K562 (cell line): ENCODE measurements at regions not wholly inside any gene's neighbourhood (a gene's known extent, or its start where the extent isn't known, plus 50 kb on each side); places are given as distances from the start of the nearest gene placed in this dataset.

Source experiments
- CBFA2T3 ChIP-seq: fragments of 450-650 bp; IDR thresholded peaks from 2 replicates; pipeline ENCODE4 v1.6.1; 2017
- KLF13 ChIP-seq: fragments of 450-650 bp; IDR thresholded peaks from 2 replicates; pipeline ENCODE4 v1.6.1; 2016; ENCODE audit warnings: missing genetic modification characterization, low read depth, mild to moderate bottlenecking, missing compliant biosample characterization, moderate library complexity, borderline replicate concordance
- TRIM28 ChIP-seq: fragments of 450-650 bp; IDR thresholded peaks from 2 replicates; pipeline ENCODE4 v1.6.1; 2017
- ZNF584 ChIP-seq: fragments of 200-800 bp; sonication (Bioruptor generic); IDR thresholded peaks from 2 replicates; pipeline ENCODE4 v1.6.1; 2016; ENCODE audit warnings: low read depth, mild to moderate bottlenecking, missing genetic modification characterization, missing compliant biosample characterization
- ZNF717 ChIP-seq: fragments of 250-450 bp; sonication (Bioruptor Pico); IDR thresholded peaks from 2 replicates; pipeline ENCODE4 v1.5.0; 2021
- TF ChIP-seq, protein P1 (sequence below): sonication (generic); formaldehyde crosslinking; IDR thresholded peaks from 2 replicates; pipeline ENCODE4 v1.8.1; 2023; ENCODE audit warnings: mild to moderate bottlenecking, missing genetic modification reagents
- TF ChIP-seq, protein P2 (sequence below): sonication (generic); formaldehyde crosslinking; IDR thresholded peaks from 2 replicates; pipeline ENCODE4 v1.8.0; 2022; ENCODE audit warnings: mild to moderate bottlenecking, missing genetic modification reagents
- TF ChIP-seq, protein P3 (sequence below): fragments of 200-800 bp; sonication (Bioruptor generic); IDR thresholded peaks from 2 replicates; pipeline ENCODE4 v1.6.1; 2016; ENCODE audit warnings: missing genetic modification characterization, missing compliant biosample characterization
- TF ChIP-seq, protein P4 (sequence below): fragments of 450-650 bp; IDR thresholded peaks from 2 replicates; pipeline ENCODE4 v1.6.1; 2016

DNA sequence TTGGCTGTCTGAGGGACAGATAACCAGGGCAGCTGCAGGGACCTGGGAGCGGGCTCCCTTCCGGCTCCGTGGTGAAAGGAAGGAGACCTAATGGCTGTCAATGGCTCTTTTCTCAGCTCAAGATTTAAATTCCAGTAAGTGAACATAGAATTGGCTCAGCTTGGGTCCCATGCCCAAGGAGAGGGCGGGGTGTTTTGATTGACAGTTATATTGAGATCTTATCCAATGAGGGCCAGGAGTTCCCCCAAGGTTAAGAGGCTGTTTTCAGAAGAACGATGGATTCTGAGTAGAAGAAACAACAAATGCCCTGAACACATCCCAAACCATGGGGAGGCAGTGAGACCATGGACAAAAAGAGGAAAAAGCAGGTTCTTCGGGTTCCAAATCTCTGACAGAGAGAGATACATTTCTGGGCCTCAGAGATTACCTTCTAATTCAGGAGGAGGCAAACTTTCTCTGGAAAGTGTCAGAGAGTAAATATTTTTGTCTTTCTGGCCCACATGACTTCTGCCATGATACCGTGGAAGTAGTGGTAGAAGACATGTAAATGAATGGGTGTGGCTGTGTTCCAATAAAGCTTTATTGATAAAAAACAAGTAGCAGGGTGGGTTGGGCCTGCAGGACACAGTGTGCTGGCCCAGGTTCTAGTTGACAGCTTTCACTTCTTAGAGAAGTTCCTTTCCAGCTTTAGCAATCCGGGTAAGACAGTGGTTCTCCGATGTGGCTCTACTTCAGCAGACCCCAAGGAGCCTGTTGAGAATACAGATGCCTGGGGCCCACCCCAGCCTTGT lies 219.6 kb downstream of the RPS24 start (continued):
- TF ChIP-seq, protein P1, sequence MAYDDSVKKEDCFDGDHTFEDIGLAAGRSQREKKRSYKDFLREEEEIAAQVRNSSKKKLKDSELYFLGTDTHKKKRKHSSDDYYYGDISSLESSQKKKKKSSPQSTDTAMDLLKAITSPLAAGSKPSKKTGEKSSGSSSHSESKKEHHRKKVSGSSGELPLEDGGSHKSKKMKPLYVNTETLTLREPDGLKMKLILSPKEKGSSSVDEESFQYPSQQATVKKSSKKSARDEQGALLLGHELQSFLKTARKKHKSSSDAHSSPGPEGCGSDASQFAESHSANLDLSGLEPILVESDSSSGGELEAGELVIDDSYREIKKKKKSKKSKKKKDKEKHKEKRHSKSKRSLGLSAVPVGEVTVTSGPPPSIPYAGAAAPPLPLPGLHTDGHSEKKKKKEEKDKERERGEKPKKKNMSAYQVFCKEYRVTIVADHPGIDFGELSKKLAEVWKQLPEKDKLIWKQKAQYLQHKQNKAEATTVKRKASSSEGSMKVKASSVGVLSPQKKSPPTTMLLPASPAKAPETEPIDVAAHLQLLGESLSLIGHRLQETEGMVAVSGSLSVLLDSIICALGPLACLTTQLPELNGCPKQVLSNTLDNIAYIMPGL (CRISPR knock-in tag): no peak
- TF ChIP-seq KLF13 (tag) (peak; percentile 25; the same call in 1 of the 2 replicates), ZNF717 (CRISPR knock-in tag) (no peak), TRIM28 (no peak), CBFA2T3 (peak; percentile 43), ZNF584 (CRISPR knock-in tag) (no peak)
- TF ChIP-seq, protein P2, sequence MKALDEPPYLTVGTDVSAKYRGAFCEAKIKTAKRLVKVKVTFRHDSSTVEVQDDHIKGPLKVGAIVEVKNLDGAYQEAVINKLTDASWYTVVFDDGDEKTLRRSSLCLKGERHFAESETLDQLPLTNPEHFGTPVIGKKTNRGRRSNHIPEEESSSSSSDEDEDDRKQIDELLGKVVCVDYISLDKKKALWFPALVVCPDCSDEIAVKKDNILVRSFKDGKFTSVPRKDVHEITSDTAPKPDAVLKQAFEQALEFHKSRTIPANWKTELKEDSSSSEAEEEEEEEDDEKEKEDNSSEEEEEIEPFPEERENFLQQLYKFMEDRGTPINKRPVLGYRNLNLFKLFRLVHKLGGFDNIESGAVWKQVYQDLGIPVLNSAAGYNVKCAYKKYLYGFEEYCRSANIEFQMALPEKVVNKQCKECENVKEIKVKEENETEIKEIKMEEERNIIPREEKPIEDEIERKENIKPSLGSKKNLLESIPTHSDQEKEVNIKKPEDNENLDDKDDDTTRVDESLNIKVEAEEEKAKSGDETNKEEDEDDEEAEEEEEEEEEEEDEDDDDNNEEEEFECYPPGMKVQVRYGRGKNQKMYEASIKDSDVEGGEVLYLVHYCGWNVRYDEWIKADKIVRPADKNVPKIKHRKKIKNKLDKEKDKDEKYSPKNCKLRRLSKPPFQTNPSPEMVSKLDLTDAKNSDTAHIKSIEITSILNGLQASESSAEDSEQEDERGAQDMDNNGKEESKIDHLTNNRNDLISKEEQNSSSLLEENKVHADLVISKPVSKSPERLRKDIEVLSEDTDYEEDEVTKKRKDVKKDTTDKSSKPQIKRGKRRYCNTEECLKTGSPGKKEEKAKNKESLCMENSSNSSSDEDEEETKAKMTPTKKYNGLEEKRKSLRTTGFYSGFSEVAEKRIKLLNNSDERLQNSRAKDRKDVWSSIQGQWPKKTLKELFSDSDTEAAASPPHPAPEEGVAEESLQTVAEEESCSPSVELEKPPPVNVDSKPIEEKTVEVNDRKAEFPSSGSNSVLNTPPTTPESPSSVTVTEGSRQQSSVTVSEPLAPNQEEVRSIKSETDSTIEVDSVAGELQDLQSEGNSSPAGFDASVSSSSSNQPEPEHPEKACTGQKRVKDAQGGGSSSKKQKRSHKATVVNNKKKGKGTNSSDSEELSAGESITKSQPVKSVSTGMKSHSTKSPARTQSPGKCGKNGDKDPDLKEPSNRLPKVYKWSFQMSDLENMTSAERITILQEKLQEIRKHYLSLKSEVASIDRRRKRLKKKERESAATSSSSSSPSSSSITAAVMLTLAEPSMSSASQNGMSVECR (CRISPR knock-in tag): no peak
- TF ChIP-seq, protein P3, sequence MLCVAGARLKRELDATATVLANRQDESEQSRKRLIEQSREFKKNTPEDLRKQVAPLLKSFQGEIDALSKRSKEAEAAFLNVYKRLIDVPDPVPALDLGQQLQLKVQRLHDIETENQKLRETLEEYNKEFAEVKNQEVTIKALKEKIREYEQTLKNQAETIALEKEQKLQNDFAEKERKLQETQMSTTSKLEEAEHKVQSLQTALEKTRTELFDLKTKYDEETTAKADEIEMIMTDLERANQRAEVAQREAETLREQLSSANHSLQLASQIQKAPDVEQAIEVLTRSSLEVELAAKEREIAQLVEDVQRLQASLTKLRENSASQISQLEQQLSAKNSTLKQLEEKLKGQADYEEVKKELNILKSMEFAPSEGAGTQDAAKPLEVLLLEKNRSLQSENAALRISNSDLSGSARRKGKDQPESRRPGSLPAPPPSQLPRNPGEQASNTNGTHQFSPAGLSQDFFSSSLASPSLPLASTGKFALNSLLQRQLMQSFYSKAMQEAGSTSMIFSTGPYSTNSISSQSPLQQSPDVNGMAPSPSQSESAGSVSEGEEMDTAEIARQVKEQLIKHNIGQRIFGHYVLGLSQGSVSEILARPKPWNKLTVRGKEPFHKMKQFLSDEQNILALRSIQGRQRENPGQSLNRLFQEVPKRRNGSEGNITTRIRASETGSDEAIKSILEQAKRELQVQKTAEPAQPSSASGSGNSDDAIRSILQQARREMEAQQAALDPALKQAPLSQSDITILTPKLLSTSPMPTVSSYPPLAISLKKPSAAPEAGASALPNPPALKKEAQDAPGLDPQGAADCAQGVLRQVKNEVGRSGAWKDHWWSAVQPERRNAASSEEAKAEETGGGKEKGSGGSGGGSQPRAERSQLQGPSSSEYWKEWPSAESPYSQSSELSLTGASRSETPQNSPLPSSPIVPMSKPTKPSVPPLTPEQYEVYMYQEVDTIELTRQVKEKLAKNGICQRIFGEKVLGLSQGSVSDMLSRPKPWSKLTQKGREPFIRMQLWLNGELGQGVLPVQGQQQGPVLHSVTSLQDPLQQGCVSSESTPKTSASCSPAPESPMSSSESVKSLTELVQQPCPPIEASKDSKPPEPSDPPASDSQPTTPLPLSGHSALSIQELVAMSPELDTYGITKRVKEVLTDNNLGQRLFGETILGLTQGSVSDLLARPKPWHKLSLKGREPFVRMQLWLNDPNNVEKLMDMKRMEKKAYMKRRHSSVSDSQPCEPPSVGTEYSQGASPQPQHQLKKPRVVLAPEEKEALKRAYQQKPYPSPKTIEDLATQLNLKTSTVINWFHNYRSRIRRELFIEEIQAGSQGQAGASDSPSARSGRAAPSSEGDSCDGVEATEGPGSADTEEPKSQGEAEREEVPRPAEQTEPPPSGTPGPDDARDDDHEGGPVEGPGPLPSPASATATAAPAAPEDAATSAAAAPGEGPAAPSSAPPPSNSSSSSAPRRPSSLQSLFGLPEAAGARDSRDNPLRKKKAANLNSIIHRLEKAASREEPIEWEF (CRISPR knock-in tag): no peak
- TF ChIP-seq, protein P4, sequence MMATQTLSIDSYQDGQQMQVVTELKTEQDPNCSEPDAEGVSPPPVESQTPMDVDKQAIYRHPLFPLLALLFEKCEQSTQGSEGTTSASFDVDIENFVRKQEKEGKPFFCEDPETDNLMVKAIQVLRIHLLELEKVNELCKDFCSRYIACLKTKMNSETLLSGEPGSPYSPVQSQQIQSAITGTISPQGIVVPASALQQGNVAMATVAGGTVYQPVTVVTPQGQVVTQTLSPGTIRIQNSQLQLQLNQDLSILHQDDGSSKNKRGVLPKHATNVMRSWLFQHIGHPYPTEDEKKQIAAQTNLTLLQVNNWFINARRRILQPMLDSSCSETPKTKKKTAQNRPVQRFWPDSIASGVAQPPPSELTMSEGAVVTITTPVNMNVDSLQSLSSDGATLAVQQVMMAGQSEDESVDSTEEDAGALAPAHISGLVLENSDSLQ: peak; percentile 83
